CD4-positive, alpha-beta T cell treated with Interleukin-1 beta for 1 hour (primary cell): ENCODE measurements at regions not wholly inside any gene's neighbourhood (a gene's known extent, or its start where the extent isn't known, plus 50 kb on each side); places are given as distances from the start of the nearest gene placed in this dataset.

Experiments
- DNase-seq, 2 donors: peaks; one replicate each; pipeline ENCODE4 v3.0.0-alpha.2; 2020 to 2022

- DNase-seq = no peak
Measured at GRCh38 chr4:177119021-177119471, 190.6 kb upstream of the NEIL3 start.

GRCh38 chr4:177119691-177120090 lies 190.0 kb upstream of the NEIL3 start:
- DNase-seq = no peak

GRCh38 chr4:177123811-177124210 lies 185.9 kb upstream of the NEIL3 start:
- DNase-seq = no peak

GRCh38 chr4:177124349-177125064 lies 185.2 kb upstream of the NEIL3 start:
- no peak for DNase-seq

- DNase-seq = no peak
Measured at GRCh38 chr4:177125656-177126055, 184.0 kb upstream of the NEIL3 start.

GRCh38 chr4:177127658-177128057 lies 182.0 kb upstream of the NEIL3 start:
- DNase-seq = no peak

GRCh38 chr4:177128306-177128705 lies 181.4 kb upstream of the NEIL3 start:
- no peak for DNase-seq

- no peak for DNase-seq
Measured at GRCh38 chr4:177131736-177132135, 177.9 kb upstream of the NEIL3 start.

- no peak for DNase-seq
Measured at GRCh38 chr4:177147668-177148067, 162.0 kb upstream of the NEIL3 start.

- DNase-seq = no peak
Measured at GRCh38 chr4:177155454-177155853, 154.2 kb upstream of the NEIL3 start.

- no peak for DNase-seq
Measured at GRCh38 chr4:177159600-177159999, 150.1 kb upstream of the NEIL3 start.

- DNase-seq = no peak
Measured at GRCh38 chr4:177161781-177162180, 147.9 kb upstream of the NEIL3 start.

- no peak for DNase-seq
Measured at GRCh38 chr4:177163532-177163931, 146.1 kb upstream of the NEIL3 start.

- no peak for DNase-seq
Measured at GRCh38 chr4:177171588-177171987, 138.1 kb upstream of the NEIL3 start.

GRCh38 chr4:177175473-177175872 lies 134.2 kb upstream of the NEIL3 start:
- DNase-seq = no peak

- DNase-seq = no peak
Measured at GRCh38 chr4:177177541-177178081, 132.1 kb upstream of the NEIL3 start.

- no peak for DNase-seq
Measured at GRCh38 chr4:177178246-177178645, 131.4 kb upstream of the NEIL3 start.

GRCh38 chr4:177182166-177182565 lies 127.5 kb upstream of the NEIL3 start:
- no peak for DNase-seq

GRCh38 chr4:177182728-177183127 lies 126.9 kb upstream of the NEIL3 start:
- no peak for DNase-seq

GRCh38 chr4:177185151-177185550 lies 124.5 kb upstream of the NEIL3 start:
- DNase-seq = no peak

- no peak for DNase-seq
Measured at GRCh38 chr4:177185579-177185978, 124.1 kb upstream of the NEIL3 start.

- DNase-seq = no peak
Measured at GRCh38 chr4:177187371-177187770, 122.3 kb upstream of the NEIL3 start.

- no peak for DNase-seq
Measured at GRCh38 chr4:177190995-177191580, 118.6 kb upstream of the NEIL3 start.

- DNase-seq = no peak
Measured at GRCh38 chr4:177191586-177191985, 118.1 kb upstream of the NEIL3 start.

- DNase-seq = no peak
Measured at GRCh38 chr4:177191991-177192390, 117.7 kb upstream of the NEIL3 start.
